GM19025 (cell line): ENCODE measurements at regions not wholly inside any gene's neighbourhood (a gene's known extent, or its start where the extent isn't known, plus 50 kb on each side); places are given as distances from the start of the nearest gene placed in this dataset.

ENCODE experiments used
- ATAC-seq: cut with Tn5 transposase; IDR thresholded peaks from one replicate; pipeline ENCODE4 v1.9.1; 2021; ENCODE audit warnings: mild to moderate bottlenecking, low read depth, moderate library complexity; ENCODE audit not compliant: unreplicated experiment

GRCh38 chr9:7961076-7961475 lies 161.5 kb upstream of the DMAC1 start:
- no peak for ATAC-seq

DNA sequence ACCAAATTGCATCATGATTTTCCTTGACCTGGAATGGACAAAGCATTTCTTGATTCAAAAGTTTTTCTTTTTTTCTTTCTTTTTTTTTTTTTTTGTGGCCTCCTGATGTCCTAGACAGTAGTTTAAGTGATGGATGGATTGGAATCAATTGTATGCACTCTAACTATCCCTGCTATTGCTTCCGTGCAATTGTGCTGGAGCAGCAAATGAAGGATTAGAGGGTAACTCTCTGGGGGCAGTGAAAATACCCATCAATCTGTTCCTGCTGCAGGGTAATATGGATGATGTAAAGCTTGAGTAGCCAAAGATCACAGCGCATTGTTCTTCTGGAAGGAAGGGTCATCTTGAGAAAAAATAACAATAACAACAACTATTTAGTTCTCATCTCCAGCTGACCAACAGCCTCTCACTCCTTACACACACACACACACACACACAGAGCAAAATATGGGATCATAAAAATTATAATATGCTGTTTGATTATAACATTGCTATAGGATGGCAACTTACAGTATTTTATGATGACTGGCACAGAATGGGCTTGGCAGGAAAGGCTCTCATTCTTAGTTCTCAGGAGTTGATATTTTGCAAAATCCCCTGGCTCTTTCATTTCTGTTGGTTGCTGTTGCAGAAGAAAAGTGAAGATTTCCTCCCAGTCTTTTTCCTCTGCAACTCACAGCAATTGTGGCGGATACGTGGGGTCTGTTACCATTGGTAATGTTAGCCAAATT lies 160.9 kb upstream of the DMAC1 start:
- no peak for ATAC-seq

GRCh38 chr9:7957803-7958202 lies 158.2 kb upstream of the DMAC1 start:
- no peak for ATAC-seq

- ATAC-seq, result no peak
Measured at GRCh38 chr9:7947577-7947976, 148.0 kb upstream of the DMAC1 start.

- no peak for ATAC-seq
Measured at GRCh38 chr9:7946458-7946857, 146.9 kb upstream of the DMAC1 start.

GRCh38 chr9:7944572-7944971 lies 145.0 kb upstream of the DMAC1 start:
- ATAC-seq, result no peak

DNA sequence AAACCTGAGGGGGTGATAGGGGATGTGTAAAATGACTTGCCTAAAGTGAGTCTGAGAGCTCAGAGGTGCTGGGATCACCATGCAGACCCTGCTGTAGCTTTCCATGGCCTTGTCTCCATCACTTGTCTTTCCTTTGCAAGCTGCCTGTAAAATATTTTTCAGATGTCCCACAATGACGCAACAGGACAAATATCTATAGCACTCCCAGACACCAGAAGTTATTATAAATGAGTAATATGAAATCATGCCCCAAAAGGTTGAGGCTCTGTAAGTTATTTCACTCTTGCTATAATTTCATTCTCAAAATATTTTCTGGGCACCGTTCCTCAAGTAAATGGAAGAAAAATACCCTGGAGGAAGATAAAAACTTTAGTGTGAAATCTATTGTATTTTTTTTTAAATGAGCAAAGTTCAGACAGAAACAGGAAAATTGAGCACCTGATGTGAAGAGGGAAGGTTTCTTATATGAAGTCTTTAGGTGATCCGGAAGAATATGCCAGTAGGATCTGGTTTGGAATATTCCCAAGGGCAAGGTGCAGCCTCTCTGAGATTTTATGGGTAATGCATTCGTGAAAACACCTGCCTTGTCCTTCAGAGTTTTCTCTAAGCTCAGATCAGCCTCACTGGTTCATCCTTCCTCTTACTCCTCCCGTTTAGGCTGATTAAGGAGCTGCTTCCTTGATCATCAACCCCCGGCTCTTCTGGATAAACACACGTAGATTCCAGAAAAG lies 138.3 kb upstream of the DMAC1 start:
- no peak for ATAC-seq

DNA sequence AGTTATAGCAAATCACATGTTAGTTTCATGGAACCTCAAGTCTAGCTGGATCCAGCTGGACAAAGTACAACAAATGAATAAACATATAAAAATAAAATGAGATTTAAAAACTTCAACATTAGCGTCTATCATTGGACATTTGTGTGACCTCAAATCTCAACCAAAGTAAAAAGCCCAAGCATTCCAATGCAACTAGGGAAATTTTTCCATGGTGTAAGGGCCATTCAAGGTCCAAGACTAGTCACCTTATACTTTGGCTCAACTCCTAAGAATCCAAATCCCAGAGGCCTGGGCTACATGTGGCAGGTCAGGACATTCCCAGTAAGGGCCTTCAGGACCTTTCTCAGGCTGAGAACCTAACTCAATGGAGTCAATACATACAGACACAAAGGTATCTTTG lies 137.4 kb upstream of the DMAC1 start:
- ATAC-seq, result no peak

DNA sequence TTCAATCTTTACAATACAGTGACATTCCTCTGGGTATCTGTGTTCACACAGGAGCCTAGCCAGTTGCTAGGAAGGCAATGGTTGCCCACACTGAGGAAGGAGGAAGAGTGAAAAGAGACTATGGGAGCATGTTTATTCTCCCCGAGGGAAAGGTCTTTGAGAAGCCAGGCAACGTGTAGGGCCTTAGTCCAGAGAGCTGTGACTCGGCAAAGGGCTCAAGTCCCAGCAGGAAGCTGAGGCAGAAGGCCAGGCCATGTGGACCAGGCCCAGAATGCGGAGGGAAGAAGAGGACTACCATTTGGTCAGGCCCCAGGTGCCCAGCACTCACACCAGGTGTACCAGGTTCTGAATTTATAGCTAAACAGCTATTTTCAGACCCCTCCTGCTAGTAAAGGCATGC lies 136.6 kb upstream of the DMAC1 start:
- ATAC-seq, result no peak

- no peak for ATAC-seq
Measured at GRCh38 chr9:7935681-7936080, 136.1 kb upstream of the DMAC1 start.

- ATAC-seq, result no peak
Measured at GRCh38 chr9:7932767-7933166, 133.2 kb upstream of the DMAC1 start.

GRCh38 chr9:7930613-7931012 lies 131.0 kb upstream of the DMAC1 start:
- ATAC-seq, result no peak

- no peak for ATAC-seq
Measured at GRCh38 chr9:7921545-7922197, 122.1 kb upstream of the DMAC1 start.

DNA sequence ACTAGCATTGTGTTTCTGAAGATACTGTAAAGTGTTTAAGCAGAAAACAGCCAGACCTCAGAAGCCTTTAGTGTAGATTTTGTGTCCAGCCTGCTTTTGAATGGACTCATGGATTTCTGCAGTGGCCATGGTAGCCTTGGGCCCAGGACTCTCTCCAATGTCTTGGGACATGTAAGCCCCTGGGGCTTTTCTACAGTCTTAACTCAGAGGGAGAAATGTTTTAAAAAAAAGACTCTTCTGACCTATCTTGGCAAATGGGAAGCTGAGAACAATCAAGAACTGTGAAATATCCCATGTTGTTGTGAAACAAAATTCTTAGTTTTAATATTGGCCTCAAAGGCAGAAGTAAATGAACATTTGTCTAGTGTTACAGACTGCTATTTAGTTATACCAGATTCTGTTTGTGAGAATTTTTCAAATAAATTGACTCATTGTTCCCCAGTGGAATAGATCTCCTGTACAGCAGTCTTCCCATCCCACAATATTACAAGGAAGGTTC lies 112.5 kb upstream of the DMAC1 start:
- no peak for ATAC-seq

- ATAC-seq, result no peak
Measured at GRCh38 chr9:7910426-7911020, 110.9 kb upstream of the DMAC1 start.

DNA sequence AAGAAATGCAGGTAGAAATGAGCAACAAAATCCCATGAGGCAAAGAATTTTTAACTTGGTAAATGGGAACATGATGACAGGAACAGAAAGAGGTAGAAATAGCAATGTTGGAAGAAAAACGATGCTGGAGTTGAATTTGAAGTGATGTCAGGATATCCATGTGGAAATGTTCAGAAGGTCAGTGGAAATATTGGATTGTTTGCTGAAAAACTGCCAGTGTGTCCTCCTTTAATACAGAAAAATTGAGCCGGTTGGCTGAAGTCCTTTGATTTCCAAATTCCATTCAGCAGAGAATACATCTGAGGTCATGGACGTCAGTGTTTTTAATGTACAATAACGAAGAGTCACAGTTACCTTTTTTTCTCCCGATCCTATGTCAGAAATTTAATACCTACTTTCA lies 110.0 kb upstream of the DMAC1 start:
- ATAC-seq, result no peak

DNA sequence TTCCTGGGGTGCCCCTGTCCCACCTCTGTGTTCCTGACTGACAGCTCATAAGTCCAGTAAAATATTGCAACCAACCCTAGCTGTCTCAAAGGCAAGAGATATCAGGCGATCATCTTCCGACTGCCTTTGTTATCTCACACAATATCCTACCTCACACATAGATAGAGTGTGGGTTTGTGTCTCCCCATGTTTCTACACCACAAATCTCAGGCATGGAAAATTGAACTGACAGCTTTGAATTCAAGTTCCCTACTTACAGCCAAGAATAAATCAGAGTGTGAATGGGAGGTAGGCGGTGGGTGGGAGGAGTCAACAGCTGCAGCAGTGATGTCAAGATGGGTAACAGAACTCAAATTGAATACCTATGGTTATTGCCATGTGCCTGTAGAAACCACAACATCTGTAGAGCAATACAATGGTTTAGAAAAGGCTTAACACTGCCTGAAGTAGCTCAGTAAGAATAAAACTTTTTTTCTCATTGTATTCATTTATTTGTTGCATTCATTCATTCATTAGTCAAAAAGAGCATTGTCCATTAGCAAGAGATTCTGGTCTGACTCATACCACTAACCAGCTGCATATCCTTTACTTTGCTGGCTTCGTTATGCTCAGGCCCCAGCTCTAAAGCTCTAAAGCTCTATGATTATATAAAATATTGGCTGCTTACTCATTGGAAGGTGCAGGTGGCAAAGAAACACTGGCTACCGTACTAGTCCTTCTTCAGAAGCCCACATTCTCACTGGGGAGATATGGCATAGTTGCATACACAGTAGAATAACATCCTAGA lies 108.2 kb upstream of the DMAC1 start:
- ATAC-seq, result no peak

GRCh38 chr9:7906783-7907550 lies 107.4 kb upstream of the DMAC1 start:
- ATAC-seq, result no peak

- no peak for ATAC-seq
Measured at GRCh38 chr9:7901621-7902020, 102.0 kb upstream of the DMAC1 start.

GRCh38 chr9:7900541-7900940 lies 101.0 kb upstream of the DMAC1 start:
- no peak for ATAC-seq
